Activated naive CD8-positive, alpha-beta T cell treated with anti-CD3 and anti-CD28 coated beads for 36 hours (primary cell): ENCODE measurements at regions not wholly inside any gene's neighbourhood (a gene's known extent, or its start where the extent isn't known, plus 50 kb on each side); places are given as distances from the start of the nearest gene placed in this dataset.

Source experiments
- DNase-seq: peaks from one replicate; pipeline ENCODE4 v3.0.0; 2021
- H3K27ac Mint-ChIP-seq: one replicate; pipeline ENCODE4 v1.8.0; 2022; ENCODE audit warnings: mild to moderate bottlenecking, moderate library complexity, mixed read lengths
- H3K27me3 Mint-ChIP-seq: one replicate; pipeline ENCODE4 v1.8.0; 2022; ENCODE audit warnings: mild to moderate bottlenecking, mixed read lengths
- H3K36me3 Mint-ChIP-seq: one replicate; pipeline ENCODE4 v1.8.0; 2021; ENCODE audit warnings: mild to moderate bottlenecking, mixed read lengths
- H3K4me1 Mint-ChIP-seq: one replicate; pipeline ENCODE4 v1.8.0; 2021; ENCODE audit warnings: mixed read lengths
- H3K4me3 Mint-ChIP-seq: one replicate; pipeline ENCODE4 v1.8.0; 2022; ENCODE audit warnings: mild to moderate bottlenecking, moderate library complexity, mixed read lengths
- H3K9me3 Mint-ChIP-seq: one replicate; pipeline ENCODE4 v1.8.0; 2022; ENCODE audit warnings: mixed read lengths

DNA sequence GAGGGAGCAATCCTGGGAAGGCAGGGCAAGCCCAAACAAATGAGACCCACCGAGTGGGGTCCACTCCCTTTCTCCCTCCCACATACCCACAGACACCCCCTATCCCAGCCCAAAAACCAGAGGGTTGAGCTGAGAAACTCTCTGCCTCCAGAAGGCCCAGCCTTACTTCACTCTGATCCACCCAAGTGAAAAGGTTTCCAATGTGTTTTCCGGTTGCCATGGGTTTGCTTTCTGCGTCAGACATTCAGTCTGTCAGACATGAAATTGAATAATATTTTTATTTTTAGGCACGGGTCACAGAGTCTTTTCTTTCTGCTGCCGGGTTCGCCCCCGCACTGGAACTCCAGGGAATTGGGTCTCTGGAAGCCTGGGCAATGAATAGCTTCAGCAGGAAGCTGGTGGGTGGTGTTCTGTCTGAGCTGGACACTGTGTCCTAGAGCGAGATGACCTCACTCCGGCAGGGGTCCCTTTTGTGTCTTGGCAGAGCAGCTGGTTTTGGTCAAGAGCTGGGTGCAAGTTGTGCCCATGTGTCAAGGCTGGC, 69.8 kb upstream of the CLMN start:
- H3K9me3 Mint-ChIP-seq: peaks cover 1% of the 10 kb centered on the region
- H3K4me1 Mint-ChIP-seq: no peaks in the 10 kb centered on the region
- H3K27ac Mint-ChIP-seq: no peak overlapping the region
- H3K36me3 Mint-ChIP-seq: no peaks in the 10 kb centered on the region
- DNase-seq: no peak
- no peak overlapping the region for H3K4me3 Mint-ChIP-seq
- peaks cover 7% of the 10 kb centered on the region for H3K27me3 Mint-ChIP-seq

DNA sequence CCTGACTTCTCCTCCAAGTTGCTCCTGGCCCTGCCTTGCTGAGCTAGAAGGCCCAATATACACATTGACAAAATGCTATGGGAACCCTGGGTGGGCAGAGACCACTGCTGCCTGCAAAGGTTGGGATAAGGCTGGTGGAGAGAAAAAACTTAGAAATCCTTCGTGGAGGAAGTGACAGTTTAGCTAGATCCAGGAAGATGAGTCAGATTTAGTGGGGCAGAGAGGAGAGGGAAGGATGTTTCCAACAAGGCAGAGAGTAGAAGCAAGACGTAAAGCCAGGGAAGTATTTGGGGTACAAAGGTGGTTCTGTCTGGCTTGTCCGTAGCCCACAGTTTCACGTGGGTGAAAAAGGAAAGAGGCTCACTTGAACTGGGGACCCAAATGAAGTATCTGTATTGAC, 69.0 kb upstream of the CLMN start:
- Mint-ChIP-seq H3K4me3 (no peak overlapping the region), H3K27me3 (peaks cover 7% of the 10 kb centered on the region), H3K9me3 (peaks cover 1% of the 10 kb centered on the region), H3K4me1 (no peaks in the 10 kb centered on the region), H3K36me3 (no peaks in the 10 kb centered on the region), H3K27ac (no peak overlapping the region)
- no peak for DNase-seq

DNA sequence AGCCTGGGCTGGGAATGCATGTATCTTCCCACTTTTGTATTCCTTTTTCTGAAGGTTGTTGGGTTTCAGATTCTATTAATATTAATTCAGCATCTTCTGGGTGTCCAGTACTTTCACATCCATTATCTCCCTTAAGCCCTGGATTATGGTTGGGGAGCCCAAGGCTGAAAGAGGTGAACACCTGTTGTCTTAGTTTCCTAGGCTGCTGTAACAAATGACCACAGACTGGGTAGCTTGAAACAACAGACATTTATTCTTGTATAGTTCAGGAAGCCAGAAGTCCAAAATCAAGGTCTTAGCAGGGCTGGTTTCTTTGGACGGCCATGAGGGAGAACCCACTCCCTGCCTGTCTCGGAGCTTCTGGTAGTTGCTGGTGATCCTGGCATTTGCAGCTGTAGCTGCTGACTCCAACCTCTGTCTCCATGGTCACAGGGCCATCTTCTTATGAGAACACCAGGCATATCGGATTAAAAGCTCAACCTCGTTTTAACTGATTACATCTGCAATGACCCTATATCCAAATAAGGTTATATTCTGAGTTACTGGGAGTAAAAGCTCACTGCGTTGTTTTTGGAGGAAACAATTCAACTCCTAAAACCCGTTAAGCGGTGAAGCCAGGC, 68.2 kb upstream of the CLMN start:
- no peaks in the 10 kb centered on the region for H3K4me1 Mint-ChIP-seq
- H3K4me3 Mint-ChIP-seq: no peak overlapping the region
- H3K27ac Mint-ChIP-seq: no peak overlapping the region
- peaks cover 7% of the 10 kb centered on the region for H3K27me3 Mint-ChIP-seq
- DNase-seq: no peak
- peaks cover 1% of the 10 kb centered on the region for H3K9me3 Mint-ChIP-seq
- H3K36me3 Mint-ChIP-seq: no peaks in the 10 kb centered on the region

DNA sequence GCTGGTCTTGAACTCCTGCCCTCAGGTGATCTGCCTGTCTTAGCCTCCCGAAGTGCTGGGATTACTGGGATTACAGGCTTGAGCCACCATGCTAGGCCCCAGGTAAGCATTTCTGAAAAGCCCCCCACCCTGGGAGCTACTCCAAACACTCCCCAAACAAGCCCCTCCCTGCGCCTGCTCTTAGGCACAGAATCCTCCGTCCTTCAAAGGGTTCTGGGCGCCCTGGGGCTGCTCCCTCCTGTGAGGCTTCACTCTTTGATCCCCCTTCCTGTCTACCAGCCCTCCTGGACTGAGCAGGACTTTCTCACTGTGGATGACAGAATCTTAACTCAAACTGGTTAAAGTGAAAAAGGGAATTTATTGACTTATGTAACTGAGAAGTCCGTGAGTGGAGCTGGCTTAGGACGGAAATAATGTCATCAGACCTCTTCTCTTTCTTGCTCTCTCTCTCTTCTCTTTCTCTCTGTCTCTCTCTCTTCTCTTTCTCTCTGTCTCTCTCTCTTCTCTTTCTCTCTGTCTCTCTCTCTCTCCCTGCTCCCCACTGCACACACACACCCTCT, 66.9 kb upstream of the CLMN start:
- DNase-seq: no peak
- H3K27ac Mint-ChIP-seq: no peak overlapping the region
- H3K9me3 Mint-ChIP-seq: peaks cover 1% of the 10 kb centered on the region
- H3K4me3 Mint-ChIP-seq: no peak overlapping the region
- H3K27me3 Mint-ChIP-seq: peaks cover 7% of the 10 kb centered on the region
- H3K4me1 Mint-ChIP-seq: no peaks in the 10 kb centered on the region
- no peaks in the 10 kb centered on the region for H3K36me3 Mint-ChIP-seq

DNA sequence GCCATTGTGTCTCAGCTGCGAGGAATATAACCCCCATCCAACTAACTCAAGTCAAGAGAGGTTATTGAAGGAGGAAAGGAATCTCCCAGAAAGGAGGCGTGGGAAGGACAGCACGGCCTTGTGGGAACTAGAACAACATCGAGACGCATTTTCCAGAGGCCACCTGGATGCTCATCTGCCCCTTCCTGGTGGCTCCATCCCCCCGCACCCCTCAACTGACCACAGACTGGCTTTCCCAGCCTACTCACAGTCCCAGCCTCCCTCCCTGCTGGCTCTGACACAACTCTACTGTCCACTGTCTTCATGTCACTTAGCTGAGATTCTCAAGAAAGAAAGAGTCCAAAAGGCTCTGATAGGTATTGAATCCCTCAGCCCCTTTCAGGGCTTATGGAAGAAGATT, 66.0 kb upstream of the CLMN start:
- DNase-seq: no peak
- no peak overlapping the region for H3K4me3 Mint-ChIP-seq
- no peak overlapping the region for H3K27ac Mint-ChIP-seq
- peaks cover 2% of the 10 kb centered on the region for H3K9me3 Mint-ChIP-seq
- H3K4me1 Mint-ChIP-seq: no peaks in the 10 kb centered on the region
- peaks cover 12% of the 10 kb centered on the region for H3K27me3 Mint-ChIP-seq
- H3K36me3 Mint-ChIP-seq: no peaks in the 10 kb centered on the region

DNA sequence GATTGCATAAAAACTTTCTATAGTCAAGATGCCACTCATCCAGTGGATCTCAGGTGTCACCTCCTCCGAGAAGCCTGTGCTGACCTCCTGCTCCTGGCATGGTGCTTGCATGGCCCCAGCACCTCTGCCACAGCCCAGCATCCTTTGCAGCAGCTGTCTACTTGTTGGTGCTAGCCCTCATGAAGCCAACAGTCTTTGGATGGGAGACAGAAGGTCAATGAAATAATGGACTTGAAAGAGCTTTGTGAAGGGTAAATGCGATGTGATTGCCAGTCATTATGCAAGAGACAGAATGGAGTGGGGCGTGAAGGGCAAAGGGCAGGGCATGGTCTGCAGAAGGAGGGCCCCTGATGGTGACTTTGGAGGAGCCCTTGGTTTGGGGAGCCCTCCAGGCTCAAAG, 63.0 kb upstream of the CLMN start:
- Mint-ChIP-seq H3K27me3 (peaks cover 29% of the 10 kb centered on the region), H3K9me3 (peaks cover 18% of the 10 kb centered on the region), H3K4me3 (no peak overlapping the region), H3K4me1 (no peaks in the 10 kb centered on the region), H3K36me3 (peaks cover 4% of the 10 kb centered on the region), H3K27ac (no peak overlapping the region)
- DNase-seq: no peak

DNA sequence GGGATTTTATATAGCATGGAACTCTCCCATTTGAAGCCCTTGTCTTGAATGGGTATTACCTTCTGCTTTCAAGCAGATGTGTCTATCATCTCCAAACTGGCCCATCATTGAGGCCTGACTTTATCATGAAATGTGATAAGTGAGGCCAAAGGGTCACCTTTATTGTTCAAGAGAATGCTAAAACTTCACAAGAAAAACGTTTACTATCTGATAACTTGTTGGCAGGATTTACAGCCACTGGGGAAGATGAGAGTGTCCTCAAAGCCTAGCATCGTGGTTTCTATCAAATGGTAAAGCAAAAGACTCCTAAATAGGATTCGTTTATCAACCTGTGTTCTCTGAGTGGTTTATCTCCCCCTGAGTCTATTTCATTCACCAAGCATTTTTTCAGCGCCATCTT, 62.0 kb upstream of the CLMN start:
- Mint-ChIP-seq H3K27ac (no peak overlapping the region), H3K4me3 (no peak overlapping the region), H3K9me3 (peaks cover 18% of the 10 kb centered on the region), H3K27me3 (peaks cover 37% of the 10 kb centered on the region), H3K36me3 (peaks cover 4% of the 10 kb centered on the region), H3K4me1 (no peaks in the 10 kb centered on the region)
- no peak for DNase-seq

DNA sequence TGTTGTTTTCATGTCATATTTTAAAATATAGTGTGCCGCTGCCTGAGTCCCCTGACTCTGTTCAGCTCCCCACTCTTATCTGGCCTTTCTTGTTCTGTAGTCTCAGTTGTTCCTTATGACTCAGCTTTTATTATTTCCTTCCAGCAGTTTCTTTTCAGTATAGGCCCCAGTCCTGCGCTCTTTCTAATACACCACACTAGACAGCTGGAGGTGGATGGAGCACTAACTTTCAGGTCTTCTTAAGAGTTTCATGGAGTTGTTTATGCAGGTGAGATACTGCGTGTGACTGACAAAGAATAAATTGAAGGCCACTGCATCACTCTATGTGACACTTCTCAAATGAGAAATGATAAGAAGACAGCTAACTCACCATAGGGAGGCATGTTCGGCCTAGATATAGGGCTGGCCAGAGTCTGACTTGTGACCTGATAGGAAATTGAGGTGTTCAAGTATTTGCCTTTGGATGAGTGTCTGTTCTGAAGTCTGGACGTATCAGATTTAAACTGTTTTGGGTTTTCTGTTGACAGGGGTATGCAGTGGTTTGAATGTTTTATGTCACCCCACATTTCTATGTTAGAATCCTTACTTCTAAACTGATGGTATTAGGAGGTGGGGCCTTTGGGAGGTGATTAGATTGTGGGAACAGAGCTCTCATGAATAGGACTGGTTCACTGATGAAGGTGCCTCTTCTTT, 60.8 kb upstream of the CLMN start:
- DNase-seq: no peak
- Mint-ChIP-seq H3K27ac (no peak overlapping the region), H3K4me3 (no peak overlapping the region), H3K36me3 (peaks cover 4% of the 10 kb centered on the region), H3K27me3 (peaks cover 47% of the 10 kb centered on the region), H3K9me3 (peaks cover 18% of the 10 kb centered on the region), H3K4me1 (no peaks in the 10 kb centered on the region)

DNA sequence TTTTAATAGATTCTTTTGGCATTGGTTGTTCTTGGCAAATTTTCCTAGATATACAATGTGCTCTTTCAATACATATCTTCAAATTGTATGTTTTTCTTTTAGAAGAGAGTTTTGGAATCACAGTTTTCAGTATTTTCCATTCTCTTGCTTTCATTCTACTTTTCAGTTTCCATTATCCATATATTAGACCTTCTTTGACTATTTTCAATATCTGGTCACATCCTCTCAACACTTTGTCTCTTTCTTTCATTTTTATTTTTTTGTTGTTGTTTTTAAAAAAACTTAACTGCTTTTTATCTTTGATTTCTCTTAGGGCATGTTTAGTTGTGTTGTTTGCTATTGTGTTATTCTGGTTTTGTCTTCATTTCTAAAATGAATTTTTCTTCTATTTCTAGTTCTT, 59.9 kb upstream of the CLMN start:
- no peak overlapping the region for H3K27ac Mint-ChIP-seq
- H3K4me1 Mint-ChIP-seq: no peaks in the 10 kb centered on the region
- H3K27me3 Mint-ChIP-seq: peaks cover 47% of the 10 kb centered on the region
- peaks cover 4% of the 10 kb centered on the region for H3K36me3 Mint-ChIP-seq
- H3K4me3 Mint-ChIP-seq: no peak overlapping the region
- peaks cover 18% of the 10 kb centered on the region for H3K9me3 Mint-ChIP-seq
- DNase-seq: no peak

DNA sequence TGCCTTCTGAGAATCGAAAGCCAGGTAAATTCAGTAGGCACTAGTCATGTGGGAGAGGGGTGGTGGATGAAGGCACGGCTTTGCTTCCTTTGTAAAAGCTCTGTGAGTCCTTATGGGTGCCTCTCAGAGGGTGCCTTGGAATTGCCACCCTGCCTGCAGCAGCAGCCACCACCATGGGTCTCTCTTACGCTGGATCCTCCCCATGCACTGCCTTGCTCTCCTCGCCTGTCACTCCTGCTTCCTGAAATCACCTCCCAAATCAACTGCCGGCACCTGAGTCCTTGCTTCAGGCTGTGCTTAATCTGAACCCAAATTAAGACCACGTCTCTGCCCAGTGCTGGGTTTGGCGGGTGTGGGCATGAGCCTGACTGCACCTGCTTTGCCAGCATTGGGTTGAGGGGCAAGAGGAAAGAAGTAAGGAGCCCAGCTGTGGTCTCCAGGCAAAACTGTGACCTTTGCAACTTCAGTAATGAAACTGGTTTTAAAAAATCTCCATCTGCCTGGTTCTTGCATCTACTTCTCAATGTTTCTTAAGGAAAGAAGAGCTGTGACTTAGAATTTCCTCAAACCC, 55.9 kb upstream of the CLMN start:
- no peaks in the 10 kb centered on the region for H3K4me1 Mint-ChIP-seq
- peaks cover 17% of the 10 kb centered on the region for H3K9me3 Mint-ChIP-seq
- no peak for DNase-seq
- peaks cover 47% of the 10 kb centered on the region for H3K27me3 Mint-ChIP-seq
- no peak overlapping the region for H3K27ac Mint-ChIP-seq
- H3K4me3 Mint-ChIP-seq: no peak overlapping the region
- peaks cover 4% of the 10 kb centered on the region for H3K36me3 Mint-ChIP-seq

DNA sequence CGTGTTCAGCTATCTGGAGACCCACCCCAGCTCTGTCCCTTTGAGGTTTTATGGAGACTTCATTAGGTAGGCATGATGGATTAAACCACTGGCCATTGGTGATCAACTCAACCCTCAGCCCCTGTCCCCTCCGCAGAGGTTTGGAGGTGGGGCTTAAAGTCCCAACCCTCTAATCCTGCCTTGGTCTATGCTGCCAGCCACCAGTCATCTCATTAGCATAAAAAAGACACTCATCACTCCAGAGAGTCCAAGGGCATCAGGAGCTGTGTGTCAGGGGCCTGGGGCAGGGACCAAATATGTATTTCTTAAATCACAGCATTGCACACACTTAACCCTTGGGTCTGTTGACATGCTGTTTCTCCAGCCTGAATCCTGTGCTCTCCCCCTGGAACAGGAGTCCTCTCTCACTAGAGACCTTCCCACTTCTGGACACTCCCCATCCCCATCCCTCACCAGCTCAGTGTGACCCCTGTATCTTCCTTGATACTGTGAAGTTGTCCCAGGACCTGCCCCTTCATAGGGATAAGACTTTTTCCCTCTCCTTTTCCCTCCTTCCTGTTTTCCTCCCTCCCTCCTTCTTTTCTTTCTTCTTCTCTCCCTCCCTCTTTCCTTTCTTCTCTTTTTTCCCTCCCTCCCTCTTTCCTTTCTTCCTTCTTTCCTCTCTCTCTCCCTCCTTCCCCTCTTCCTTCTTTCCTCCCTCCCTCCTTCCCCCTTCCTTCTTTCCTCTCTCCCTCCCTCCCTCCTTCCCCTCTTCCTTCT, 54.7 kb upstream of the CLMN start:
- no peaks in the 10 kb centered on the region for H3K4me1 Mint-ChIP-seq
- peaks cover 8% of the 10 kb centered on the region for H3K9me3 Mint-ChIP-seq
- peaks cover 37% of the 10 kb centered on the region for H3K27me3 Mint-ChIP-seq
- no peak overlapping the region for H3K4me3 Mint-ChIP-seq
- no peak for DNase-seq
- H3K27ac Mint-ChIP-seq: no peak overlapping the region
- H3K36me3 Mint-ChIP-seq: no peaks in the 10 kb centered on the region

DNA sequence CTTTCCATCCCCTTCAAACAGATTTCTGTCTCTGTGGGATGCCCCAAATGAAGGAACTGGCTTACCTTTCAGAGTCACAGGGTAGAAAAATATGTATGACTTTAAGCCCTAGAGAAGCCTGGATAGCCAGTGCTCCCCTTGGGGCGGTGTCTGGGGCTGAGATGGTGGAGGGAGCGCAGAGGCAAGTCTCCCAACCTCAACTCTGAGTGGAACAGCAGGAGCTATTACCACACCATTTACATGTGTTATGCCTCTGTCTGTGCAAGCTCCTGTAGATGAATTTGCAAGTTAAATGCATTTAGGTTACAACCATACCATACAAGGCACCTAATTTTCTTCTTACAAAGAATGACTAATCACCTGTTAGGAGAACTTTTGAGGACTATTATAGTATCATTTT, 50.4 kb upstream of the CLMN start:
- Mint-ChIP-seq H3K4me3 (no peak overlapping the region), H3K27me3 (peaks cover 20% of the 10 kb centered on the region), H3K36me3 (no peaks in the 10 kb centered on the region), H3K27ac (no peak overlapping the region), H3K4me1 (no peaks in the 10 kb centered on the region), H3K9me3 (no peaks in the 10 kb centered on the region)
- no peak for DNase-seq
